Endothelial cell of umbilical vein (primary cell): ENCODE measurements at regions not wholly inside any gene's neighbourhood (a gene's known extent, or its start where the extent isn't known, plus 50 kb on each side); places are given as distances from the start of the nearest gene placed in this dataset.

Experiments used
- BruUV-seq: library from RNA; stranded (reverse); fragments of 400-500 nt; replicated peaks from 2 replicates; lab custom pipeline; 2021; lab: Mats Ljungman, UMichigan
- CTCF ChIA-PET: fragments of 300-600, 350-600 bp; sonication (Branson Sonifier 250); formaldehyde crosslinking; loops from one replicate; lab custom pipeline; 2021; ENCODE audit warnings: antibody characterized with exemption, inconsistent platforms; lab: Charles Lee
- POLR2A ChIA-PET: fragments of 300-600, 350-600 bp; sonication (Branson Sonifier 250); formaldehyde crosslinking; loops from one replicate; lab custom pipeline; 2021; ENCODE audit warnings: antibody characterized with exemption, inconsistent platforms; lab: Charles Lee
- DNase-seq: peaks from one replicate; pipeline ENCODE4 v3.0.0-alpha.2; 2011; ENCODE audit warnings: low read depth, low spot score
- FAIRE-seq: peaks from 2 replicates; lab custom pipeline; 2011; peaks lifted over from hg19 to GRCh38; lab: Jason Lieb, UNC
- H2AFZ ChIP-seq: 2 replicates; pipeline ENCODE4 v1.6.0; 2012; ENCODE audit warnings: low read depth, low read length, control low read depth, inconsistent platforms
- H3K27ac ChIP-seq: 2 replicates; pipeline ENCODE4 v1.5.1; 2011; ENCODE audit warnings: low read depth, mild to moderate bottlenecking, control low read depth, low read length, moderate library complexity; ENCODE audit not compliant: insufficient read depth
- H3K27me3 ChIP-seq, 2 experiments: 2 replicates each; pipeline versions ENCODE4 v1.6.0 to v1.6.1; 2011; ENCODE audit warnings: low read length in 2 of 2, mixed read lengths in 1 of 2; ENCODE audit not compliant: control insufficient read depth in 2 of 2, insufficient read depth in 2 of 2
- H3K36me3 ChIP-seq, 2 experiments: 2 replicates in 1 of 2; 3 replicates in 1 of 2; pipeline ENCODE4 v1.5.1; 2011; ENCODE audit warnings: low read length in 2 of 2, mild to moderate bottlenecking in 1 of 2, moderate library complexity in 1 of 2; ENCODE audit not compliant: control insufficient read depth in 2 of 2, insufficient read depth in 2 of 2; ENCODE audit errors: extremely low read depth in 1 of 2
- H3K4me1 ChIP-seq: 3 replicates; pipeline ENCODE4 v1.5.1; 2011; ENCODE audit warnings: mild to moderate bottlenecking, low read length; ENCODE audit not compliant: control insufficient read depth, insufficient read depth; ENCODE audit errors: extremely low read depth
- H3K4me2 ChIP-seq: 2 replicates; pipeline ENCODE4 v1.6.1; 2011; ENCODE audit warnings: low read length, control low read depth, mixed read lengths; ENCODE audit not compliant: insufficient read depth
- H3K4me3 ChIP-seq, 3 experiments: fragments of 200-600 bp in 1 of 3; sonication (generic), shearing (Covaris generic) in 1 of 3; replicated peaks in 1 of 3; 2 replicates each; pipeline ENCODE4 v1.5.1; 2011 to 2016; ENCODE audit warnings: control low read depth in 3 of 3, low read length in 3 of 3, mild to moderate bottlenecking in 2 of 3, inconsistent platforms in 1 of 3, low read depth in 1 of 3, moderate library complexity in 1 of 3; ENCODE audit not compliant: insufficient read depth in 1 of 3
- H3K79me2 ChIP-seq: 2 replicates; pipeline ENCODE4 v1.6.0; 2012; ENCODE audit warnings: low read length, inconsistent platforms; ENCODE audit not compliant: control insufficient read depth, insufficient read depth
- H3K9ac ChIP-seq: replicated peaks from 2 replicates; pipeline ENCODE3; 2011; ENCODE audit warnings: low read length, control low read depth; ENCODE audit not compliant: insufficient read depth; ENCODE audit errors: extremely low read depth
- H3K9me1 ChIP-seq: replicated peaks from 3 replicates; pipeline ENCODE4 v1.6.0; 2011; ENCODE audit warnings: mild to moderate bottlenecking, low read length; ENCODE audit not compliant: control insufficient read depth, insufficient read depth; ENCODE audit errors: extremely low read depth
- H3K9me3 ChIP-seq: replicated peaks from 2 replicates; pipeline ENCODE4 v1.5.1; 2012; ENCODE audit warnings: low read length, inconsistent platforms; ENCODE audit not compliant: control insufficient read depth, insufficient read depth
- H4K20me1 ChIP-seq: replicated peaks from 2 replicates; pipeline ENCODE3; 2011; ENCODE audit warnings: mild to moderate bottlenecking, low read length; ENCODE audit not compliant: control insufficient read depth, insufficient read depth; ENCODE audit errors: extremely low read depth
- CTCF ChIP-seq, 2 donors: IDR thresholded peaks; 1 replicate in 1 of 2; 2 replicates in 1 of 2; pipeline ENCODE4 v1.5.1; 2011; ENCODE audit warnings: low read length in 2 of 2, mild to moderate bottlenecking in 2 of 2, moderate library complexity in 2 of 2, control low read depth in 1 of 2, inconsistent platforms in 1 of 2, low read depth in 1 of 2; ENCODE audit not compliant: insufficient read depth in 1 of 2; ENCODE audit errors: extremely low read depth in 1 of 2
- EZH2 ChIP-seq: IDR thresholded peaks from 2 replicates; pipeline ENCODE4 v1.6.1; 2012; ENCODE audit warnings: borderline replicate concordance, low read depth, mild to moderate bottlenecking, moderate library complexity, low read length, inconsistent platforms; ENCODE audit not compliant: severe bottlenecking
- FOS ChIP-seq: IDR thresholded peaks from 2 replicates; pipeline ENCODE4 v1.6.1; 2011; ENCODE audit warnings: mild to moderate bottlenecking, low read length, moderate library complexity, borderline replicate concordance; ENCODE audit not compliant: insufficient read depth
- GATA2 ChIP-seq: IDR thresholded peaks from 2 replicates; pipeline ENCODE4 v1.7.0; 2011; ENCODE audit warnings: low read depth, mild to moderate bottlenecking, moderate library complexity, mixed read lengths, low read length; ENCODE audit not compliant: insufficient read length, insufficient read depth
- JUN ChIP-seq: IDR thresholded peaks from 2 replicates; pipeline ENCODE4 v1.6.1; 2011; ENCODE audit warnings: borderline replicate concordance, low read depth; ENCODE audit not compliant: insufficient read length, insufficient read depth
- MAX ChIP-seq: IDR thresholded peaks from 2 replicates; pipeline ENCODE4 v1.6.1; 2011; ENCODE audit not compliant: insufficient read depth, insufficient read length
- MYC ChIP-seq: IDR thresholded peaks from one replicate; pipeline ENCODE4 v1.6.1; 2011; ENCODE audit warnings: mild to moderate bottlenecking, low read depth, low read length
- POLR2A ChIP-seq: IDR thresholded peaks from 2 replicates; pipeline ENCODE4 v1.6.1; 2012; ENCODE audit warnings: low read depth, mild to moderate bottlenecking, control low read depth, low read length
- POLR2AphosphoS5 ChIP-seq: IDR thresholded peaks from 2 replicates; pipeline ENCODE4 v1.6.1; 2012; ENCODE audit warnings: low read depth, mild to moderate bottlenecking, control low read depth, low read length, moderate library complexity; ENCODE audit not compliant: insufficient read depth
- dilution Hi-C: fragments of 300-500 bp; cut with MboI; formaldehyde crosslinking; loops from one replicate; pipeline ENCODE4 v1.15.0; 2019; ENCODE audit warnings: low sequenced_read_pairs; ENCODE audit not compliant: extremely low pct_ligation_motif_present
- intact Hi-C: fragments of 100-400 bp; cut with micrococcal nuclease; formaldehyde crosslinking; loops from one replicate; pipeline ENCODE4 v1.10.0; 2022

GRCh38 chr16:54460263-54460860, 173.8 kb upstream of the IRX3 start:
- TF ChIP-seq FOS (no peak), MYC (no peak), POLR2AphosphoS5 (no peak), GATA2 (no peak), JUN (no peak), EZH2 (no peak), MAX (no peak), CTCF (IDR thresholded peaks at IDR 0.05; ENCODE audit: extremely low read depth in 1 of 2, insufficient read depth in 1 of 2, low read depth in 1 of 2, low read length in 2 of 2) (no peak), POLR2A (no peak)

More at GRCh38 chr16:54460263-54460860, 173.8 kb upstream of the IRX3 start:
- no peak overlapping the region for H3K27ac ChIP-seq
- H3K4me1 ChIP-seq: no peaks in the 10 kb centered on the region
- H3K9me3 ChIP-seq: no peaks in the 10 kb centered on the region
- ChIA-PET POLR2A (no interaction called here), CTCF (no interaction called here)
- no peaks in the 10 kb centered on the region for H3K9me1 ChIP-seq
- H3K9ac ChIP-seq: no peak overlapping the region
- no peak for DNase-seq
- H2AFZ ChIP-seq: no peak overlapping the region
- dilution Hi-C loops: no loop called here
- no peak overlapping the region for H3K4me2 ChIP-seq
- intact Hi-C loops: no loop called here
- FAIRE-seq: no peak
- no peaks in the 10 kb centered on the region for H3K79me2 ChIP-seq
- H3K36me3 ChIP-seq: no peaks in the 10 kb centered on the region
- BruUV-seq: no TSS peak
- H3K4me3 ChIP-seq: no peak overlapping the region
- H3K27me3 ChIP-seq: no peaks in the 10 kb centered on the region
- no peaks in the 10 kb centered on the region for H4K20me1 ChIP-seq
